ENCODE measurements at regions not wholly inside any gene's neighbourhood (a gene's known extent, or its start where the extent isn't known, plus 50 kb on each side); places are given as distances from the start of the nearest gene placed in this dataset.

GRCh38 chr16:16578701-16579100, 199.8 kb downstream of the NPIPA7 start:
- no peak for TF ChIP-seq CTCF (IDR thresholded peaks at IDR 0.05)

DNA sequence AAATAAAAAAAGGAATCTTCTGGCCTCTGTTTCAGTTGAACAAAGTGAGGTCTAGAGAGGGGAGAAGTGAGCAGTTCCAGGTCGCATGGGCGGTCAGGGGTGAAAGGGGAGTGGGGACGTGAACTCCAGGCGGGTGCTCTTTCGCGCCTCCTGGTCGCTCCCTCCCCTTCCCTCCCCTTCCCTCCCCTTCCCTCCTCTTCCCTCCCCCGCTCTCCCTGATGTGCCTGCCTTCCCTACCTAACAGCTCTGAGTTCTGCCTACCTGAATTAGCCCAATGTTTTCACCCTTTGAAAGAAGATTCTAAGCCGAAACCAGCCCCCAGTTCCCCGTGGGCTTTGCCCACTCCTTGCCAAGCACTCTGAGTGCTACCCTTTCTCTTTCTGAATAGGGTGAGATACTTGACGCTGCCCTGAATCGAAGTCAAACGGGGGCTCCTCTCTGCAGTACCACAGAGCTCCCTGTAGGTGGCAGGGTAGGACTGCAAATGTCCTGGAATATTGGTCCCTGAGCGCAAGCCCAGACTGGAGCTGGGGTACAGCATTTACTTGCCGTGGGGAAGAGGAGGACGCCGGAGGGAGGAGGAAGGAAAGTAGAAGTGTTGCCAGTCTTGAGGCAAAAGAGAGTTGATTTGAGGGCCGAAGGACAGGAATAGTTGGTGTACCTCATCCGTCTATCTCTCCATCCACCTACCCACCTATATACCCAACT, 214.4 kb downstream of the NPIPA7 start:
- TF ChIP-seq CTCF (IDR thresholded peaks at IDR 0.05), result peak; percentile 29; the same call in 1 of the 2 replicates

DNA sequence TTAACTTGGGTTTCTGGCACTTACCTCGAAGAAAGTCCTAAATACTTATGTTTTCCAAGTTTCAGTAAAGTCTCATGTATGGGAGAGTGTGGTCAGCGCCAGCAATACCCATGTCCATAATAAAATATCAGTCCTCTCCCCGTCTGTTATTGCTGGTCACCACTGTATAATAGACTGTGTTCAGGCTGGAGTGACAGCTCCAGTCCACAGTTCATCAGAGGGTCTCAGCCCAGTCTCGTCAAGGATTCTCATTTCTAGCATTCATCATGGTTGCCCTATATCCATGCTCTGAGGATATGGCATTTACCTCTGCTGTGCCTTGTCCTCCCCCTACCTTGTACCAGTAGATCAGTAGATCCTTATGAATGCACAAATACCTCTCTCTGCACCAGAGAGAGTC, 384.5 kb downstream of the NPIPA7 start:
- TF ChIP-seq CTCF (IDR thresholded peaks at IDR 0.05), result no peak

GRCh38 chr16:16774389-16774788, 395.4 kb downstream of the NPIPA7 start:
- TF ChIP-seq CTCF (IDR thresholded peaks at IDR 0.05), result no peak

DNA sequence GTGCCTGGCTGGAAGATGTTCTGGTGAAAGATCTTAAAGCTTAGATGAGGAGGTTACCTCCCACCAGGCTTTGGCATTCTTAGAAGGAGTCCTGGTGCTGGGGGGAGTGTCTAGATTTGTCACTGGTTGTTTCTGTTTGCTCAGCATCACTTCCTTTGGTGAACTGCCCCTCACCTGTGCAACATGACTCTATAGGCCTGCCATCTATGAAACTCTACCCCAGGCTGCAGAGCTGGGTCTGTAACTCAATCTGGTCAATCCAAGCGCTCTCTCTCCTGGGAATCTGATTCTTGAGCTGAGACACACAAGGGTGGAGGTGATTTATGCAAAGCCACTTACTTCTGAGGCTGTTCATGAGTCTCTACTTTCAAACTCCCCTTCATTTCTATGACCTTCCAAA, 399.4 kb downstream of the NPIPA7 start:
- TF ChIP-seq CTCF (IDR thresholded peaks at IDR 0.05), result no peak

- TF ChIP-seq CTCF (IDR thresholded peaks at IDR 0.05), result no peak
Observed at GRCh38 chr16:16780588-16780987, 401.6 kb downstream of the NPIPA7 start.

DNA sequence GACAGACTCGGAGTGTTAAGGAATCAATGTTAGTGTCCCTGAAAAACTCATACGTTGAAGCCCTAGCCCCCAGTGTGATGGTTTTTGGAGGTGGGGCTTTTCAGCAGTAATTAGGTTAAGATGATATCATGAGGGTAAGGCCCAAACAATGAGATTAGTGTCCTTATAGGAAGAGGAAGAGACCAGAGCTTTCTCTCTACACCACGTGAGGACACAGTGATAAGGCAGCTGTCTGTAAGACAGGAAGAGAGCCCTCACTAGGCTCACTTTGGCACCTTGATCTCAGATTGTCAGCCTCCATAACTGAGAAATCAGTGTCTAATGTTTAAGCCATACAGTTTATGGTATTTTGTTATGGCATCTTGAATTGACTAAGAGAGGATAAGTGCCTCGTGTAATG, 403.2 kb downstream of the NPIPA7 start:
- TF ChIP-seq CTCF (IDR thresholded peaks at IDR 0.05), result no peak

DNA sequence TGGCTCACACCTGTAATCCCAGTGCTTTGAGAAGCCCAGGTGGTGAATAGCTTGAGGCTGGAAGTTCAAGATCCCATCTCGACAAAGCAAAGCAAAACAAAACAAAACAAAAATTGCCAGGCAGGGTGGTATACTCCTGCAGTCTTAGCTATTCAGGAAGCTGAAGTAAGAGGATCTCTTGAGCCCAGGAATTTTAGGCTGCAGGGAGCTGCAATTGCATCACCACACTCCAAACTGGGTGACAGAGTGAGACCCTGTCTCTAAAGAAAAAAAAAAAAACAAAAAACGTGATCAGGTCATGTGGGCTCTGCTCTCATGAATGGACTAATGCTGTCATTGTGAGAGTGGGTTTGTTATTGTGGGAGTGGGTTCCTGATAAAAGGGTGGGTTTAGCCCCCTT, 409.1 kb downstream of the NPIPA7 start:
- no peak for TF ChIP-seq CTCF (IDR thresholded peaks at IDR 0.05)
